ENCODE measurements at regions not wholly inside any gene's neighbourhood (a gene's known extent, or its start where the extent isn't known, plus 50 kb on each side); places are given as distances from the start of the nearest gene placed in this dataset.
A peak's percentile ranks its signal among the peaks of the same experiment; 100 is the strongest.

GRCh38 chr2:228648541-228648940 is 467.1 kb upstream of the SPHKAP start:
- no peak for TF ChIP-seq CTCF (IDR thresholded peaks at IDR 0.05; ENCODE audit: low read depth, low read length)
- no peak for DNase-seq (ENCODE audit: low read depth in 2 of 2)
- H3K4me3 ChIP-seq (replicated peaks in 1 of 2; ENCODE audit: low read depth in 2 of 2, low read length in 2 of 2), result no peak overlapping the region

GRCh38 chr2:228646061-228646460 is 464.6 kb upstream of the SPHKAP start:
- H3K4me3 ChIP-seq (replicated peaks in 1 of 2; ENCODE audit: low read depth in 2 of 2, low read length in 2 of 2), result no peak overlapping the region
- TF ChIP-seq CTCF (IDR thresholded peaks at IDR 0.05; ENCODE audit: low read depth, low read length), result no peak
- DNase-seq (ENCODE audit: low read depth in 2 of 2), result peak in 1 of 2 donors; percentile 50

- DNase-seq (ENCODE audit: low read depth in 2 of 2), result no peak
- no peak for TF ChIP-seq CTCF (IDR thresholded peaks at IDR 0.05; ENCODE audit: low read depth, low read length)
- no peak overlapping the region for H3K4me3 ChIP-seq (replicated peaks in 1 of 2; ENCODE audit: low read depth in 2 of 2, low read length in 2 of 2)
Measured at GRCh38 chr2:228644199-228644598, 462.7 kb upstream of the SPHKAP start.

GRCh38 chr2:228642861-228643260 is 461.4 kb upstream of the SPHKAP start:
- DNase-seq (ENCODE audit: low read depth in 2 of 2), result no peak
- no peak overlapping the region for H3K4me3 ChIP-seq (replicated peaks in 1 of 2; ENCODE audit: low read depth in 2 of 2, low read length in 2 of 2)
- TF ChIP-seq CTCF (IDR thresholded peaks at IDR 0.05; ENCODE audit: low read depth, low read length), result no peak

GRCh38 chr2:228630786-228631185 is 449.3 kb upstream of the SPHKAP start:
- no peak overlapping the region for H3K4me3 ChIP-seq (replicated peaks in 1 of 2; ENCODE audit: low read depth in 2 of 2, low read length in 2 of 2)
- no peak for TF ChIP-seq CTCF (IDR thresholded peaks at IDR 0.05; ENCODE audit: low read depth, low read length)
- no peak for DNase-seq (ENCODE audit: low read depth in 2 of 2)

GRCh38 chr2:228629251-228629650 is 447.8 kb upstream of the SPHKAP start:
- TF ChIP-seq CTCF (IDR thresholded peaks at IDR 0.05; ENCODE audit: low read depth, low read length), result no peak
- DNase-seq (ENCODE audit: low read depth in 2 of 2), result no peak
- no peak overlapping the region for H3K4me3 ChIP-seq (replicated peaks in 1 of 2; ENCODE audit: low read depth in 2 of 2, low read length in 2 of 2)

- no peak for TF ChIP-seq CTCF (IDR thresholded peaks at IDR 0.05; ENCODE audit: low read depth, low read length)
- H3K4me3 ChIP-seq (replicated peaks in 1 of 2; ENCODE audit: low read depth in 2 of 2, low read length in 2 of 2), result no peak overlapping the region
- DNase-seq (ENCODE audit: low read depth in 2 of 2), result peak in 1 of 2 donors; percentile 35
Measured at GRCh38 chr2:228628682-228629081, 447.2 kb upstream of the SPHKAP start.
